ENCODE measurements at regions not wholly inside any gene's neighbourhood (a gene's known extent, or its start where the extent isn't known, plus 50 kb on each side); places are given as distances from the start of the nearest gene placed in this dataset.

DNA sequence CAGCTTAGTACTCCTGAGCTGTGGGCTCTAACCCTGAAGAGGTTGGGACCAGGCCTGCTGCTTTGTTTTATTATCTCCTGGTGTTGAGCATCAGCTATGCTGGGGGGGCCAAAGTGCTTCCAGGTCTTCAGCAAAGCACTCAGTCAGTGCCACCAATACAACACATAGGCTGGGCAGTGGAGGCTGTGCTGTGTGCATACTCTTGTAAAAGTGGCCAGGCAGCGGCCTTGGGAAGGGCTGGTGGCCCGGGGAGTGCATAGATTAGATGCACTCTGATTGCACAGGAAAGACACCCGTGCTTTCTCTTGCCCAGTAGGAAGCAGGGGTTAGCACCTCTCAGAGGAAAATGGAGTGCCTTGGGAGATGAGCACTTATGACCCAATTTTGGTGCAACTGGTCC lies 534.0 kb downstream of the ARAP2 start:
- Histone ChIP-seq H2BK12ac (ENCODE audit: low read length in 2 of 2) (no peak overlapping the region), H3K4me1 (ENCODE audit: control insufficient read depth, insufficient read depth, low read depth, low read length) (no peaks in the 10 kb centered on the region), H2BK5ac (ENCODE audit: low read depth, low read length, poor library complexity, severe bottlenecking) (no peak overlapping the region), H3K4ac (ENCODE audit: low read depth in 1 of 2, low read length in 2 of 2) (no peak overlapping the region), H3K23ac (ENCODE audit: low read length in 2 of 2) (no peak overlapping the region), H3K9me3 (ENCODE audit: control insufficient read depth, low read length) (peaks cover 47% of the 10 kb centered on the region), H3K9ac (ENCODE audit: low read length) (no peak overlapping the region), H2AFZ (ENCODE audit: low read depth, low read length) (no peak overlapping the region), H4K8ac (ENCODE audit: low read length) (no peak overlapping the region), H3K18ac (ENCODE audit: low read depth in 1 of 2, low read length in 2 of 2) (no peak overlapping the region), H3K14ac (ENCODE audit: low read length in 2 of 2) (no peak overlapping the region), H3K36me3 (ENCODE audit: control insufficient read depth in 1 of 2, insufficient read depth in 2 of 2, low read depth in 1 of 2, low read length in 2 of 2) (no peaks in the 10 kb centered on the region), H3K4me3 (ENCODE audit: insufficient read depth in 1 of 2, low read depth in 1 of 2, low read length in 2 of 2) (no peak overlapping the region), H3K27me3 (ENCODE audit: control insufficient read depth in 1 of 2, insufficient read depth in 1 of 2, low read length in 2 of 2) (no peaks in the 10 kb centered on the region), H3K79me1 (replicated peaks; ENCODE audit: low read length, poor library complexity, severe bottlenecking) (no peaks in the 10 kb centered on the region), H3K4me2 (ENCODE audit: low read length, poor library complexity, severe bottlenecking) (no peak overlapping the region), H2AK5ac (ENCODE audit: low read length, severe bottlenecking) (no peak overlapping the region), H3K27ac (ENCODE audit: low read length, poor library complexity, severe bottlenecking) (no peak overlapping the region), H4K91ac (ENCODE audit: low read length) (no peak overlapping the region), H2BK15ac (ENCODE audit: low read depth, poor library complexity, severe bottlenecking) (no peak overlapping the region), H2BK120ac (ENCODE audit: low read depth, low read length) (no peak overlapping the region)
- no peak for DNase-seq
- WGBS: 58% methylated on average over 3 of the region's 3 CpGs

DNA sequence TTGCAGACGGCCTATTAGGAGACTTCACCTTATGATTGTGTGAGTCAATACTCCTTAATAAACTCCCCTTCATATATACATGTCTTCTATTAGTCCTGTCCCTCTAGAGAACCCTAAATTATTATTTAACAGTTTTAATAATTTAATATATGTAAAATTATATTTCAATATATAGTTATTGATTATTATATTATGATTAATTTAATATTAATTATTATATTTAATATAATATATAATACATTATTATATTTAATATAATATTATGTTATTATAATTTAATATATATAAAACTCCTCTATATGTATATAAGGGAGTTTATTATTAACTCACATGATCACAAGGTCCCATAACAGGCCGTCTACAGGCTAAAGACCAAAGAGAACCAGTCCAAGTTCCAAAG lies 533.2 kb downstream of the ARAP2 start:
- H2AFZ ChIP-seq (ENCODE audit: low read depth, low read length): no peak overlapping the region
- WGBS: 82% methylated on average over 2 of the region's 2 CpGs

DNA sequence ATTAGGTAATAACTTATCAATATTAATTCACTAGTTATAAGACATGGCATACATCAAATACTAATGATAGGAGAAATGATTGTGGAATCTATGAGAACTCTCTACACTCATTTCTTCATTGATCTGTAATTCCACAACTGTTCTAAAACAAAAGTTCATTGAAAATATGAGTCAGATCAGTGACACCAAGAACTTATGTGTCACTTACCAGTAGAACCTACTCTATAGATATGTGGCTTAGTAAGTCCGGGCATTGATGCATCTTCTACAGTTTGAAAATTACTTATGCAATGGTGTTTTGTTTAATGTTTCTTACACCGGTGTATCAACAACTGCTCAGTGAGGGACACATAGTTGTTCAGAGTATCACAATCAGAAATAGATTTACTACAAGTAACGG lies 520.3 kb downstream of the ARAP2 start:
- Histone ChIP-seq H3K4me1 (ENCODE audit: control insufficient read depth, insufficient read depth, low read depth, low read length) (no peaks in the 10 kb centered on the region), H3K4me2 (ENCODE audit: low read length, poor library complexity, severe bottlenecking) (no peak overlapping the region), H3K9me3 (ENCODE audit: control insufficient read depth, low read length) (no peaks in the 10 kb centered on the region), H3K4ac (ENCODE audit: low read depth in 1 of 2, low read length in 2 of 2) (no peak overlapping the region), H4K8ac (ENCODE audit: low read length) (no peak overlapping the region), H2AFZ (ENCODE audit: low read depth, low read length) (no peak overlapping the region), H2AK5ac (ENCODE audit: low read length, severe bottlenecking) (no peak overlapping the region), H3K23ac (ENCODE audit: low read length in 2 of 2) (no peak overlapping the region), H3K27me3 (ENCODE audit: control insufficient read depth in 1 of 2, insufficient read depth in 1 of 2, low read length in 2 of 2) (no peaks in the 10 kb centered on the region), H3K14ac (ENCODE audit: low read length in 2 of 2) (no peak overlapping the region), H3K18ac (ENCODE audit: low read depth in 1 of 2, low read length in 2 of 2) (no peak overlapping the region), H2BK120ac (ENCODE audit: low read depth, low read length) (no peak overlapping the region), H2BK5ac (ENCODE audit: low read depth, low read length, poor library complexity, severe bottlenecking) (no peak overlapping the region), H3K27ac (ENCODE audit: low read length, poor library complexity, severe bottlenecking) (no peak overlapping the region), H3K36me3 (ENCODE audit: control insufficient read depth in 1 of 2, insufficient read depth in 2 of 2, low read depth in 1 of 2, low read length in 2 of 2) (no peaks in the 10 kb centered on the region), H4K91ac (ENCODE audit: low read length) (no peak overlapping the region), H2BK12ac (ENCODE audit: low read length in 2 of 2) (no peak overlapping the region), H3K79me1 (replicated peaks; ENCODE audit: low read length, poor library complexity, severe bottlenecking) (no peaks in the 10 kb centered on the region), H3K9ac (ENCODE audit: low read length) (no peak overlapping the region), H2BK15ac (ENCODE audit: low read depth, poor library complexity, severe bottlenecking) (no peak overlapping the region), H3K4me3 (ENCODE audit: insufficient read depth in 1 of 2, low read depth in 1 of 2, low read length in 2 of 2) (no peak overlapping the region)
- WGBS: 100% methylated on average over 1 of the region's 3 CpGs
- no peak for DNase-seq

More for the DNA sequence above, 533.2 kb downstream of the ARAP2 start:
- Histone ChIP-seq H3K14ac (ENCODE audit: low read length in 2 of 2) (no peak overlapping the region), H3K4me3 (ENCODE audit: insufficient read depth in 1 of 2, low read depth in 1 of 2, low read length in 2 of 2) (no peak overlapping the region), H3K4ac (ENCODE audit: low read depth in 1 of 2, low read length in 2 of 2) (no peak overlapping the region), H3K4me1 (ENCODE audit: control insufficient read depth, insufficient read depth, low read depth, low read length) (no peaks in the 10 kb centered on the region), H3K4me2 (ENCODE audit: low read length, poor library complexity, severe bottlenecking) (no peak overlapping the region), H2AK5ac (ENCODE audit: low read length, severe bottlenecking) (no peak overlapping the region), H4K8ac (ENCODE audit: low read length) (no peak overlapping the region), H2BK120ac (ENCODE audit: low read depth, low read length) (no peak overlapping the region), H3K9ac (ENCODE audit: low read length) (no peak overlapping the region), H4K91ac (ENCODE audit: low read length) (no peak overlapping the region), H2BK15ac (ENCODE audit: low read depth, poor library complexity, severe bottlenecking) (no peak overlapping the region), H3K27ac (ENCODE audit: low read length, poor library complexity, severe bottlenecking) (no peak overlapping the region), H3K79me1 (replicated peaks; ENCODE audit: low read length, poor library complexity, severe bottlenecking) (no peaks in the 10 kb centered on the region), H2BK5ac (ENCODE audit: low read depth, low read length, poor library complexity, severe bottlenecking) (no peak overlapping the region), H3K27me3 (ENCODE audit: control insufficient read depth in 1 of 2, insufficient read depth in 1 of 2, low read length in 2 of 2) (no peaks in the 10 kb centered on the region), H3K23ac (ENCODE audit: low read length in 2 of 2) (no peak overlapping the region), H3K36me3 (ENCODE audit: control insufficient read depth in 1 of 2, insufficient read depth in 2 of 2, low read depth in 1 of 2, low read length in 2 of 2) (no peaks in the 10 kb centered on the region), H3K9me3 (ENCODE audit: control insufficient read depth, low read length) (peaks cover 45% of the 10 kb centered on the region), H3K18ac (ENCODE audit: low read depth in 1 of 2, low read length in 2 of 2) (no peak overlapping the region), H2BK12ac (ENCODE audit: low read length in 2 of 2) (no peak overlapping the region)
- no peak for DNase-seq

DNA sequence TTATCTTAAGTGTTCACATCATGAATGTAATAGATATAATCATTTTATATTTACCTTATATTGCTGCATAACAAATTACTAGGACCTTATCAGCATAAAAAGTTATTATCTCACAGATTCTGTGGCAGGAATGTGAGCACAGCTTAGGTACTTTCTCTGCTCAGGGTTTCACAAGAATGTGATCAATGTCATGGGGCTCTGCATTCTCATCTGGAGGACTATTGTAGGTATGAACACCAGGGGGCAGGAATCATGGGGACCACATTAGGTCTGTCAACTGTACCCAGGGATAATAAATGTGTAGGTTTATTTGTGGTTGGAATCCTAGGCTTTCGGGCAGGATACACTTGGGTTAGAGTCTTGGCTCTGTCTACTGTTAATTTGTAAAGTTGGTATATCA lies 519.2 kb downstream of the ARAP2 start:
- WGBS: 100% methylated on average over 1 of the region's 1 CpG
- Histone ChIP-seq H2BK15ac (ENCODE audit: low read depth, poor library complexity, severe bottlenecking) (no peak overlapping the region), H4K8ac (ENCODE audit: low read length) (no peak overlapping the region), H3K9me3 (ENCODE audit: control insufficient read depth, low read length) (no peaks in the 10 kb centered on the region), H3K79me1 (replicated peaks; ENCODE audit: low read length, poor library complexity, severe bottlenecking) (no peaks in the 10 kb centered on the region), H2BK5ac (ENCODE audit: low read depth, low read length, poor library complexity, severe bottlenecking) (no peak overlapping the region), H2BK12ac (ENCODE audit: low read length in 2 of 2) (no peak overlapping the region), H3K18ac (ENCODE audit: low read depth in 1 of 2, low read length in 2 of 2) (no peak overlapping the region), H3K23ac (ENCODE audit: low read length in 2 of 2) (no peak overlapping the region), H3K27me3 (ENCODE audit: control insufficient read depth in 1 of 2, insufficient read depth in 1 of 2, low read length in 2 of 2) (no peaks in the 10 kb centered on the region), H3K4me2 (ENCODE audit: low read length, poor library complexity, severe bottlenecking) (no peak overlapping the region), H3K4me1 (ENCODE audit: control insufficient read depth, insufficient read depth, low read depth, low read length) (no peaks in the 10 kb centered on the region), H3K4me3 (ENCODE audit: insufficient read depth in 1 of 2, low read depth in 1 of 2, low read length in 2 of 2) (no peak overlapping the region), H2AFZ (ENCODE audit: low read depth, low read length) (no peak overlapping the region), H2BK120ac (ENCODE audit: low read depth, low read length) (no peak overlapping the region), H3K36me3 (ENCODE audit: control insufficient read depth in 1 of 2, insufficient read depth in 2 of 2, low read depth in 1 of 2, low read length in 2 of 2) (no peaks in the 10 kb centered on the region), H2AK5ac (ENCODE audit: low read length, severe bottlenecking) (no peak overlapping the region), H3K4ac (ENCODE audit: low read depth in 1 of 2, low read length in 2 of 2) (no peak overlapping the region), H3K27ac (ENCODE audit: low read length, poor library complexity, severe bottlenecking) (no peak overlapping the region), H3K14ac (ENCODE audit: low read length in 2 of 2) (no peak overlapping the region), H4K91ac (ENCODE audit: low read length) (no peak overlapping the region), H3K9ac (ENCODE audit: low read length) (no peak overlapping the region)
- DNase-seq: no peak
